ENCODE measurements at regions not wholly inside any gene's neighbourhood (a gene's known extent, or its start where the extent isn't known, plus 50 kb on each side); places are given as distances from the start of the nearest gene placed in this dataset.

- no peak for DNase-seq
These were observed 519.6 kb upstream of the HS6ST1 start for GRCh38 chr2:128838244-128838643.

- no peak for DNase-seq
These were observed 523.1 kb upstream of the HS6ST1 start for GRCh38 chr2:128841803-128842202.

DNA sequence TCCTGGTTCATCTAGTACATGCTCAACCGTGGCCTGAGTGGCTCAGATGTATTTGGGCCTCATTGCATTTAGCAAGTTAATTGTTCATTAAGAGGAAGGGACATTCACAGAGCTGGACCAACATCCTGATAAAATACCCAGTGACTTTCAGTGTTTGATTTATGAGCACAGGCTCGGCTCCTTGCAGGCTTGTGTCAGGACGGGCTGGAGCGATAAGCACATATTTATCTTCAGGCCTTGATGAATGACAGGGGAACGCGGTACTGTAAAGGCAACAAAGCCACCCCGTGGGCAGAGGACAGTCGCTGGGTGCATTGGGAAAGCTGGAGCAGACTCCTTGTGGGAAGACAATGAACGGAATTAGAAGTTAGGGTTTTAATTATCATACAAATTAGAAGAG lies 548.6 kb upstream of the HS6ST1 start:
- no peak for DNase-seq

DNA sequence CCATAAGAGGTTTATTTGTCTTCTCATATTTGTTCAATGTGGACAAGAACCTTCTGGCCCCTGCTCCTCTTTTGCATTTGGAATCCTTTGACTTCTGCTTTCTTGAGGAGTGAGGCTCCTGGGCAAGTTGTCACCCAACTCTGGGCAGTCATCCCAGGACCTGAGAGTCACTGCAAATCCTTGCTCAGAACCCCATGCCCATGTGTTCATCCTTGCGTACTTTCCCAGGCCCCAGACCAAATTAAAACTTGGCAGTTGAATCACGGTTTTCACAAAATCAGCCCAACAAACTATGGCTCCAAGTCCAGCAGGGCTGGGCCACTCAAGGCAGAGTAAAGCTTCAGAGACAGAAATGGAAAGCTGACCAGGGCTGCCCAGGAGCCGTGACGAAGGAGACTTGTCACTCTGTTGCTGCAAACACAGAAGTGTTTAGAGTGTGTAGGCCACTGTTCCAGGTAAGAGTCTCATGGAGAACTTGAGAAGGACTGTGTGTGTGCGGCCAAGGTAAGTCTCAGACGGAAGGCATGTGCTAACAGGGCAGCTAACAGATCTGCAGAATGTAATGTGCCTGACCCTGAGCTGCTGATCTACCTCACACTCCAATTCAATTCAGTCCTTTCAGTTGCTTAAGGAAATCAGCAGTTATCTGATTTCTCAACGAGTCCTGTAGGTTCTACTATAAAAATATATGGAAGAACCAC lies 549.4 kb upstream of the HS6ST1 start:
- DNase-seq = no peak

GRCh38 chr2:128868686-128869551 lies 550.3 kb upstream of the HS6ST1 start:
- no peak for DNase-seq

DNA sequence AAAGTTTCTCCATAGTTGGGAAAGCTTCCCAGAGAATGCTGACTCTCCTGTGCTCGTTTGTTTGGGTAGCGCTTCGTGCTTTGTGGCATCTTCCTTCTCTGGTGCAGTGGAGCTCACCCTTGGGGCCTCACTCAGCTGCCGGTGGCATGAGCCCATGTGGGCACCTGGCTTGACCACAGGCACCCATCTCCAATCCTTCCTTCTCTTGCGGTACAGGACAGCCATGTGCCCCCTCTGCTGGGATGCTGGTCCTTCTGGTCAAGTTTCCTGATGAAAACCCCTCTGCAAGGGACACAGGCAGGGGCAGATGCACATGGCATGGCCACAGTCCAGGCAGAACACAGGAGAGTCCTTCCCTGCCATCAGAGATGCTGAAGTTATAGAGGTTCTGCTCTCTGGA lies 555.9 kb upstream of the HS6ST1 start:
- DNase-seq = no peak

- no peak for DNase-seq
These were observed 558.6 kb upstream of the HS6ST1 start for GRCh38 chr2:128876986-128877983.

DNA sequence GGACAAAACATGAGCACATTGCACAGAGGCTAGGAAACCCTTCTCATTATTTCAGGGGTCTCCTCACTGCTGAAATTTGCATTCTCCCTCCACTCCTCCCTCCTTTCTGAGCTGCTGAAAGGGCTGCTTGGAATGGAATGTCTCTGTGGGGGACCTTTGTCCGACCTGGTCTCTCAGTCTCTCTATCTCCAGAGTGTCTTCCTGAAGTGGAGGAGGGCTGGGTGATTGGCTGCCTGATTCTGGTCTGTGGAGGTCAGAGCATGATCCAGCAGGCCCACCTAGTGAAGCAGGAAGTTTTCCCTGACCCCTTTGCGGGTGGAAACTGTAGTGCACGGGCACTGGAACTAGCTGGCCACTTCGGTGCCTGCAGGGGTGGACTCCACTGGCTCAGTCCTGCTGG lies 560.5 kb upstream of the HS6ST1 start:
- DNase-seq = no peak

DNA sequence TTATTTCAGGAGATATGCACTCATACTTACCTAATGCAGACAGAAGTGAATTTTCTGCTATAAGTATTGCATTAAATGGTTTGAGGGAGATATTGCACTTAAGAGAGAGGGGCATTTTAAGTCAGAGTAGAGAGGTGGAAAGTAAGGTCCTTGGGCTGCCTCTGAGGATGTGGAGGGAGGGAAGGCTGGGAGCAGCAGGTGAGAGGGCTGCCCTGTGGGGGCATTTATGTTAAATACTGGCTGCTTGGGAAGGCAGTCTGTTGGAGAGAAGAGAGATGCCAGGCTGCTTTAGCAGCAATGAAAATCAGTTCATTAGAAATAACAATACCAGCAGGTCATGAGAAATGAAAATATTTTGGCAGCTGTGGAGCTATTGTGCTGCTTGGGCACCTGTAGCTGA lies 576.2 kb upstream of the HS6ST1 start:
- no peak for DNase-seq

- DNase-seq = no peak
These were observed 583.1 kb upstream of the HS6ST1 start for GRCh38 chr2:128901572-128902391.

DNA sequence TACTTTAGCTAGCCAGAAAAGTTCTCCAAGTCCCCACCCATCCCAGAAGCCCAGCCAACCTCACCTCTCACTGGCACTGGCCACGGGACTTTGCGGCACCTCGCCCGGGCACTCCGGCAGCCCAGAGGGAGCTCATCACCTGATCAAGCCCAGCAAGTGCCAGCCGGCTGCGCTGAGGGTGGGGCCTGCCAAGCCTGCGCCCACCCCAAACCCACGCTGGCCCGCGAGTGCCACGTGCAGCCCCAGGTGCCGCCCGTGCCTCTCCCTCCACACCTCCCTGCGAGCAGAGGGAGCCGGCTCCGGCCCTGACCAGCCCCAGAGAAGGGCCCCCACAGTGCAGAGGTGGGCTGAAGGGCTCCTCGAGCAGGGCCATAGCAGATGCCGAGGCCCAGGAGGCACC lies 585.0 kb upstream of the HS6ST1 start:
- no peak for DNase-seq

DNA sequence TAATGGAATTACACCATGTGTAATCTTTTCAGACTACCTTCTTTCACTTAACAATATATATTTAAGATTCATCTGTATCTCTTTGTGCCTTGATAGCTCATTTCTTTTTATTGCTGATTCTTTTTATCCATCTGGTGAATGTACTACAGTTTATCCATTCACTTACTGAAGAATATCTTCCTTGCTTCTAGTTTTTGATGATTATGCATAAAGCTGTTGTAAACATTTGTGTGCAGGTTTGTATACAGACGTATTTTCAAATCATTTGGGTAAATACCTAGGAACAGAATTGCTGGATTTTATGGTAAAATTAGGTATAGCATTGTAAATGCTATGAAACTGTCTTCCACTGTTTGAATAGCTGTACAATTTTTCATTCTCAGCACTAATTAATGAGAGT lies 592.6 kb upstream of the HS6ST1 start:
- DNase-seq = no peak

- DNase-seq = no peak
These were observed 595.7 kb upstream of the HS6ST1 start for GRCh38 chr2:128914320-128914719.

DNA sequence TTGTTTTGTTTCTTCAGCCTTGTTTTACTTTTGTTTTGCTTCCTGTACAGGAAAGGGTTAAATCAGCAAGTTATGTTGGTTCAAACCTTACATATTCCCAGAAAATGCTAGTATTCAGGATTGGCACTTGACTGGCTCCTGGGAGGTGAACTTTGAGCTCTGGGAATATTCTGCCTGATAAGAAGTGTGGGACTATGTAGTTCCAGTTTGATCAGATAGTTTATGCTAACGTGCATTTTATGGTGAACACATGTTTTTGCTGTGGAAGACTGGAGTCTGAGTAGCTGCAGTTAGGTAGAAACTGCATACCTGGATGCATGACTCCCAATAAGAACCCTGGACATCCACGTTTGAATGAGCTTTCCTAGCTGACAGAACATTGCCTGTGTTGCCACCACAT lies 603.1 kb upstream of the HS6ST1 start:
- DNase-seq = no peak

- no peak for DNase-seq
These were observed 603.5 kb upstream of the HS6ST1 start for GRCh38 chr2:128922154-128922553.

DNA sequence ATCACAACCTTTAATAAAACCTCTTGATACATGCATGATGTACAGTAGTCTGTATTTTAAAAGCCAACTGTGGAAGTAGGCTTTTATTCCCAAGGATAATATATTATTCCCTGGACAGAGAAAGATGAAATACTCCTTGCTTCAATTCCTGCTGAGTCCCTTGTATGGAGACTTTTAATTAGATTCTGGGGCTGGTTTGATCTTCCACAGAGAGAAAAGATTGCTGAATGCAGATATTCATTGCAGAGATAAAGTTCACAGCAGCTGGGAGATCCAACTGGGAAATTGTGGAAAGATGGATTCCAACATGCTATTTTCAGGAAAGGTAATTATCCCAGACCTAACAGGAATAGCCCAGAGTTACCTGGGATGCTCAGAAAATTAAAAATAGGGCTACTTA lies 607.0 kb upstream of the HS6ST1 start:
- DNase-seq = no peak

DNA sequence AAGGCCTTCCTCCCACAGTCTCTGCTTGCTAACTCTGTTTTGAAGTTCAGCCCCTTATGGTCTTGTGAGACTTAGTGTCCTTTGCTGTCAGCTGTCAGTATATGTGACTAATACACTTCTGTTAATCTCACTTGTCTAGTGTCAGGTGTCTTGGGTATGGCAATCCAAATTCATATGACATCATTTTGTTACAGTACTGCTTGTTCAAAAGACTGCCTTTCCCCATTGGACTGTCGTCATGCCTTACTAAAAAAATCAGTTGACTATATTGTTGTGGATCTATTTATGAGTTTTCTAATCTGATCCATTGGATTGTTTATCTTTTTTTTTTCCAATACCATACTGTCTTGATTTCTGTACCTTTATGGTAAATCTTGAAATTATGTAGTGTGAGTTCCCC lies 611.4 kb upstream of the HS6ST1 start:
- DNase-seq = no peak

DNA sequence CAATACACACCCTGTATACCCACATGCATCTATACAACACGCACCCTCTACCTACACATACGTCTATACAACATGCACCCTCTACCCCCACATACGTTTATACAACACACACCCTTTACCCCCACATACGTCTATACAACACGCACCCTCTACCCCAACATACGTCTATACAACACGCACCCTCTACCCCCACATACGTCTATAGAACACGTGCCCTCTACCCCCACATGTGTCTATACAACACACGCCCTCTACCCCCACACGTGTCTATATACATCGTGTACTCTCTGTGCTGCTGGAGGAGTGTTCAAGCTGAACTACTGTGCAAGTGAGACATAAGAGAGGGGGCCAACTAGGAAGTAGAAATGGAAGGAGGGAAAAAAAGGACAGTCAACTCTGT lies 621.7 kb upstream of the HS6ST1 start:
- DNase-seq = no peak

DNA sequence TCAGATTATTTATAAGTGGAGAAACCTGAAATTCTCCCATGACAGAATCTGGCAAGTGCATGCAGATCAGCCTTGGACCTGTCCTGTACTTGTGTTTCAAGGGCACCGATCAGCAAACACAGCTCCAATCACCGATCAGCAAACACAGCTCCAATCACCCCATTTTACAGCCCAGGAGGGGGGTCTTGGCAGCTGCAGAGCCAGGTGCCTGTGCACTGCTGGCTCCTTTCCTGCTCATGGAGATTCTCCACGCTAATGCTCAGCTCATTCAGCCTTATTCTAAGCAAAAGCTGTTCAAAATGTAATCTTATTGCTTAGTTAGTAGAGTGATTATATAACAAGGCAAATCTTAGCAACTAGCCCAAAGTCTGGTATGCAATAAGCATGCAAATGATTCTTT lies 623.1 kb upstream of the HS6ST1 start:
- no peak for DNase-seq

DNA sequence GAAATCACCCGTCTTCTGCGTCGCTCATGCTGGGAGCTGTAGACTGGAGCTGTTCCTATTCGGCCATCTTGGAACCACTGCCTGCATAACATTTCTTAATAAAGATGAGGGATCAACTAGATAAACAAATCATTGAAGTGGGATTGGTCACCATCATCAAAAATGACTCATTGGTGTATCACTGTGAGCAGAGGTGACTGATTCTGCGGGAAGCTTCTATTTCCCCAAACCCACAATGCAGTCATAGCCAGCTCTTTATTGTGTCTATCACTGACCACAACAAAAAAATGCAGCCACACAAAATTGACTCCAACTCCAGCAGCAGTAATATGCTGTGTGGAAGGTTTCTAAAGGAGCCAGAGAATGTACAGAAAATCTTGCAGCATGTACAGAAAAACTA lies 630.7 kb upstream of the HS6ST1 start:
- no peak for DNase-seq

GRCh38 chr2:128950758-128951157 lies 632.1 kb upstream of the HS6ST1 start:
- no peak for DNase-seq

GRCh38 chr2:128958241-128958640 lies 639.6 kb upstream of the HS6ST1 start:
- DNase-seq = no peak

Measured in left hindlimb (tissue), 1 donor.